ENCODE measurements at regions not wholly inside any gene's neighbourhood (a gene's known extent, or its start where the extent isn't known, plus 50 kb on each side); places are given as distances from the start of the nearest gene placed in this dataset.

DNA sequence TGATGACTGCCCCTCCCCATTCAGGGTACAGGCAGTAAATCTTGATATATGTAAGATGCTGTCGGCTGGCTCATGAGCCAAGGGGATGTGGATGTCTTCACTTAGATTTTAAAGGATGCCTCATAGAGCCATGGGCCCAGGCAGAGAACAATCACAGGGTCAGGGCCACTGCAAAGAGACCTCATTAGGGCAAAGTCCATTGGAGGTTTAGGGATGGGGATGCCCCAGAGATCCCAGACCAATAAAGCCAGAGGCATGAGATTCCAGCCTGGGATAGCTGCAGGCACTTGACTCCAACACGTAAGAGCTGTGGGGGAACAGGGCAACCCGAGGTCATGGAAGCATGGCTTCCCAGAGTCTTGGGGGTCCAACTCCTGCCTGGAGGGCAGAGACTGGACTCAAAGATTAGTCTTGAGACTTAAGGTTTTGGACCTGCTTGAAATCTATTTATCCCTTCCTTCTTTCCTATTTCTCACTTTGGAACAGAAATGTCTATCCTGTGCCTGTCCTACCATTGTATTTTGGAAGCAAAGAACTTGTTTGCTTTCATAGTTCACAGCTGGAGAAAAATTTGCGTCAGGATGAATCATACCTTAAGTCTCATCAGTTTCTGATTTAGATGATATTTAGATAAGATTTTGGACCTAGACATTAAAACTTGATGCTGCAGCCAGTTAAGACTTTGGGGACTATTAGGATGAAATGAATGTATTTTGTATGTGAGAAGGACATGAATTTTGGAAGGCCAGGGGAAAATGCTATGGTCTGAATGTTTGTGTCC, 101.3 kb upstream of the ADRA1B start:
- peak; percentile 51 for DNase-seq (ENCODE audit: low read depth)
- no peak overlapping the region for H3K4me3 ChIP-seq (ENCODE audit: low read depth, low read length)
- TF ChIP-seq, protein P1, sequence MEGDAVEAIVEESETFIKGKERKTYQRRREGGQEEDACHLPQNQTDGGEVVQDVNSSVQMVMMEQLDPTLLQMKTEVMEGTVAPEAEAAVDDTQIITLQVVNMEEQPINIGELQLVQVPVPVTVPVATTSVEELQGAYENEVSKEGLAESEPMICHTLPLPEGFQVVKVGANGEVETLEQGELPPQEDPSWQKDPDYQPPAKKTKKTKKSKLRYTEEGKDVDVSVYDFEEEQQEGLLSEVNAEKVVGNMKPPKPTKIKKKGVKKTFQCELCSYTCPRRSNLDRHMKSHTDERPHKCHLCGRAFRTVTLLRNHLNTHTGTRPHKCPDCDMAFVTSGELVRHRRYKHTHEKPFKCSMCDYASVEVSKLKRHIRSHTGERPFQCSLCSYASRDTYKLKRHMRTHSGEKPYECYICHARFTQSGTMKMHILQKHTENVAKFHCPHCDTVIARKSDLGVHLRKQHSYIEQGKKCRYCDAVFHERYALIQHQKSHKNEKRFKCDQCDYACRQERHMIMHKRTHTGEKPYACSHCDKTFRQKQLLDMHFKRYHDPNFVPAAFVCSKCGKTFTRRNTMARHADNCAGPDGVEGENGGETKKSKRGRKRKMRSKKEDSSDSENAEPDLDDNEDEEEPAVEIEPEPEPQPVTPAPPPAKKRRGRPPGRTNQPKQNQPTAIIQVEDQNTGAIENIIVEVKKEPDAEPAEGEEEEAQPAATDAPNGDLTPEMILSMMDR (IDR thresholded peaks at IDR 0.05; ENCODE audit: insufficient read depth, low read depth, low read length) = no peak

DNA sequence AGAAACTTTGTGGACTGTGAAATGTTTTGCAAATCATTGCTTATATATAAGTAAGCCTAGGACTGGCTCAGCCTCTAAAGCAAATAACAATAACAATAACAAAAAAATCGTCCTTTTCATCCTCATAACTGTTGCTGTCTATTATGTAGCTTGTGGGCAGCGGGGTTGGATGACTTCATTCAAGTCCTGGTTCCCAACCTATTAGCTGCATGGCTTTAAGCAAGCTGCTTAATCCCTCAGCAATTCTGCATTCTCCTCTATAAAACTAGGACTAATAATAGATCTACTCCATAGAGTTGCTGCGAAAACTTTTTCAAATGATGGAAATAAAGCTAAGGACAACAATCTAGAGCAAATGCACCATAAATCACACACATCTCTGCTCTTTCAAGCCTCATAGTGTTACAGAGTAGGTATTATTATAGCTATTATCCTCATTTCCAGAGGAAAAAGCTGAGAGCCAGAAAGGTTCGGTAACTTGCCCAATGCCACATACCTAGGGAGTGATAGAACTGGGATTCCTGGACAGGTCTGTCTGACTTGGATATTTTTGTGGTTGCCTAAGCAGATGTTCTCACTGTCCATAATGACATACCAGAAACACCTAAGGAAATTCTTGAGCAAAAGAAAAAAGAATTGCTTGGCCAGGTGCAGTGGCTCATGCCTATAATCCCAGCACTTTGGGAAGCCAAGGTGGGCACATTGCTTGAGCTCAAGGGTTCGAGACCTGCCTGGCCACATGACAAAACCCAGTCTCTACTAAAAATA, 98.8 kb upstream of the ADRA1B start:
- H3K4me3 ChIP-seq (ENCODE audit: low read depth, low read length) = no peak overlapping the region
- DNase-seq (ENCODE audit: low read depth) = peak; percentile 60
- TF ChIP-seq, protein P1 (IDR thresholded peaks at IDR 0.05; ENCODE audit: insufficient read depth, low read depth, low read length) = no peak

DNA sequence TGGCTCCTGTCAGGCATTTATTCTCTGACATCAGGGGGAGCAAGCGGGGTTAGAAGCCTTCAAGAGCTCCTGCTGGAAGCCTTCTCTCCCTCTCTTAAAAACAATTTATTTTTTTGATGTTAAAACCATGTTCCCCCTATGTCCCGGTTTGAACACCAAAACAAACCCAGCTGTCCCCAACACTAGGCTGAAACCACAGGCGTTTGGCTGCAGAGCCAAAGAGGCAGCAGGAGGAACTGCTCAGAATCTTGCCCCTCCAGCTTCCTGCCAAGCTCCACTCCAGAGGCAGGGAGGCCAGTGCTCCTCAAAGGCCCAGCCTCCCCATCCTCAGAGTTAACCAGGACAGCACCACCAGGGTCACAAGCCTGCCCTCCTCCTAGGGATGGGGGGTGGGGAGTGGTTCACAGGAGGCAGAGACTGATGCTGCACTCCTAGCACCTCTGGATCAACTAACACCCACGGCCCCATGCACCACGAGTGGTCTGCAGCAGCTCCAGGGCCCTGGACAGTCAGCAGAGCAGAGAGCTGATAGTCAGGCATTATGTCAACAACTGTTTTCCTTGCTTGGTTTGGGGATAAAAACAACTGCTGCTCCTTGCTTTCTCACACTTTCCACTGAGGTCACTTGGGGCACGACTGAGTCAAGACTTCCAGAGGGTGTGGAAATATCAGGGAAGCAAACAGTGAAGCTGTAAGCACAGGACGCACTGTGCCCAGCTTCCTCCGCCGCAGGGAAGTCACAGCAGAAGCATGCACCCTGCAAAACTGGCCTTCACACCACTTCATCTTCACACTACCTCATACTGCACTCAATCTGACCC, 96.5 kb upstream of the ADRA1B start:
- H3K4me3 ChIP-seq (ENCODE audit: low read depth, low read length) = no peak overlapping the region
- TF ChIP-seq, protein P1 (IDR thresholded peaks at IDR 0.05; ENCODE audit: insufficient read depth, low read depth, low read length) = no peak
- DNase-seq (ENCODE audit: low read depth) = peak; percentile 66

DNA sequence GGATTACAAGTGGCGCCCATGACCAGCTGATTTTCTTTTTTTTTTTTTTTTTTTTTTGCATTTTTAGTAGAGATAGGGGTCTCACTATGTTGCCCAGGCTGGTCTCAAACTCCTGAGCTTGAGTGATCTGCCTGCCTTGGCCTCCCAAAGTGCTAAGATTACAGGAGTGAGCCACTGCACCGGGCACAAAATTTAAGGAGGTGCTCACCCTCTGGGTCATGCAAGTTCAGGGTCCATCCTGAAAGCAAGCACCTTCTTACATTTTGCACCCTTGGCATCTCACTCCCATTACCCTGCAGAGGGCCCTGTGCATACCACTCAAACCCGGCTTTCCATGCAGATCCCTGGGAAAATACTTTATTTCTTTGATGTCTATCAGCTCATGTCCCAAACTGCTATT, 95.6 kb upstream of the ADRA1B start:
- no peak overlapping the region for H3K4me3 ChIP-seq (ENCODE audit: low read depth, low read length)
- no peak for DNase-seq (ENCODE audit: low read depth)
- TF ChIP-seq, protein P1 (IDR thresholded peaks at IDR 0.05; ENCODE audit: insufficient read depth, low read depth, low read length) = no peak

DNA sequence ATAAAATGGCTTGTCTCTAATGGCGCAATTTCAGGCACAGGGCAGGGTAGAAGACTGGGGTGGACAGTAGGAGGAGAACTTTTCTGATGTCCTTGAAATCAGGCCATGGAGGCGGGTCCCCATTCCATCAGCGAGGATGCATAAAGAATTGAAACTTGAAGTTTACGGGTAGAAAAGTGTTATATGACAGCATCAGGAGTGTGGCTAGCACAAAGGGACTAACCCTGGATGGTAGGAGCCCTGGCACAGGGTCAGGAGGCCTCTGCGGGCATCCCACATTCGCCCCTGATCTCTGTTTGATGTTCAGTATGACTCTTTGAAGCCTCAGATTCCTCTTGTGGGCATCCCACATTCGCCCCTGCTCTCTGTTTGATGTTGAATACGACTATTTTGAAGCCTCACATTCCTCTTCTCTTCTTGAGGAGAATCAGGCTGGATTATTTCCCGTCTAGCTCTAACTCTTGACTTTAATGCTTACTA, 94.8 kb upstream of the ADRA1B start:
- TF ChIP-seq, protein P1 (IDR thresholded peaks at IDR 0.05; ENCODE audit: insufficient read depth, low read depth, low read length) = no peak
- DNase-seq (ENCODE audit: low read depth) = no peak
- no peak overlapping the region for H3K4me3 ChIP-seq (ENCODE audit: low read depth, low read length)

Measured in fibroblast of villous mesenchyme (primary cell).